HepG2 (cell line): ENCODE measurements at regions not wholly inside any gene's neighbourhood (a gene's known extent, or its start where the extent isn't known, plus 50 kb on each side); places are given as distances from the start of the nearest gene placed in this dataset.

ENCODE experiments used
- ATAC-seq: fragments of 200-7000 bp; cut with Tn5 transposase; 3 replicates; pipeline ENCODE4 v1.9.1; 2020; ENCODE audit warnings: mild to moderate bottlenecking, moderate library complexity
- BruUV-seq: library from RNA; stranded (reverse); fragments of 400-500 nt; replicated peaks from 2 replicates; lab custom pipeline; 2021; lab: Mats Ljungman, UMichigan
- CTCF ChIA-PET: fragments of 300-600 bp; formaldehyde crosslinking; extraction: SDS; loops from one replicate; lab custom pipeline; 2021; ENCODE audit warnings: low total read pairs, inconsistent platforms, low intra/inter-chr PET ratio; lab: Yijun Ruan, JAX
- POLR2A ChIA-PET: fragments of 350-600 bp; sonication (Branson Sonifier 250); formaldehyde crosslinking; loops from one replicate; lab custom pipeline; 2020; ENCODE audit warnings: antibody characterized with exemption, inconsistent platforms; lab: Yijun Ruan, JAX
- DNase-seq: peaks from one replicate; pipeline ENCODE4 v3.0.0-alpha.2; 2015; ENCODE audit warnings: low spot score
- FAIRE-seq: peaks from 3 replicates; lab custom pipeline; 2011; peaks lifted over from hg19 to GRCh38; lab: Jason Lieb, UNC
- H2AFZ ChIP-seq: one replicate; pipeline ENCODE4 v1.6.1; 2011; ENCODE audit warnings: low read length, inconsistent platforms
- H3K27ac ChIP-seq: fragments of 300-600 bp; 3 replicates; pipeline ENCODE4 v1.8.0; 2011; ENCODE audit warnings: mixed run types, mild to moderate bottlenecking, mixed read lengths, low read length, inconsistent platforms; ENCODE audit not compliant: insufficient read depth; ENCODE audit errors: extremely low read length
- H3K27me3 ChIP-seq, 2 experiments: fragments of 200-600 bp in 1 of 2; 2 replicates in 1 of 2; 3 replicates in 1 of 2; pipeline versions ENCODE4 v1.6.0 to v1.8.0; 2011; ENCODE audit warnings: low read length in 2 of 2, mild to moderate bottlenecking in 2 of 2, moderate library complexity in 2 of 2, inconsistent platforms in 1 of 2; ENCODE audit not compliant: insufficient read depth in 2 of 2, control insufficient read depth in 1 of 2
- H3K36me3 ChIP-seq, 2 experiments: fragments of 200-600 bp in 1 of 2; replicated peaks in 1 of 2; 2 replicates in 1 of 2; 3 replicates in 1 of 2; pipeline versions ENCODE4 v1.5.1 to v1.8.0; 2011; ENCODE audit warnings: low read length in 2 of 2, inconsistent platforms in 1 of 2; ENCODE audit not compliant: insufficient read depth in 2 of 2, control insufficient read depth in 1 of 2
- H3K4me1 ChIP-seq: 2 replicates; pipeline ENCODE4 v1.5.1; 2012; ENCODE audit warnings: low read length, inconsistent platforms; ENCODE audit not compliant: insufficient read depth
- H3K4me2 ChIP-seq: 2 replicates; pipeline ENCODE4 v1.6.0; 2011; ENCODE audit warnings: low read depth, low read length, inconsistent platforms
- H3K4me3 ChIP-seq, 3 experiments: fragments of 200-600 bp in 1 of 3; sonication (generic), shearing (Covaris generic) in 1 of 3; replicated peaks in 1 of 3; 2 replicates each; pipeline ENCODE4 v1.5.1; 2011 to 2016; ENCODE audit warnings: low read length in 3 of 3, inconsistent platforms in 2 of 3, low read depth in 2 of 3, mild to moderate bottlenecking in 2 of 3, control low read depth in 1 of 3, mixed read lengths in 1 of 3; ENCODE audit not compliant: insufficient read depth in 1 of 3
- H3K79me2 ChIP-seq: one replicate; pipeline ENCODE4 v1.6.1; 2011; ENCODE audit warnings: low read length, inconsistent platforms; ENCODE audit not compliant: insufficient read depth
- H3K9ac ChIP-seq: 2 replicates; pipeline ENCODE4 v1.6.0; 2011; ENCODE audit warnings: mild to moderate bottlenecking, low read depth, low read length, inconsistent platforms; ENCODE audit not compliant: insufficient read depth
- H3K9me3 ChIP-seq: 2 replicates; pipeline ENCODE4 v1.5.1; 2012; ENCODE audit warnings: mild to moderate bottlenecking, low read length
- H4K20me1 ChIP-seq: 2 replicates; pipeline ENCODE4 v1.6.0; 2011; ENCODE audit warnings: inconsistent platforms, mild to moderate bottlenecking, low read length, moderate library complexity; ENCODE audit not compliant: insufficient read depth
- DRAP1 ChIP-seq: IDR thresholded peaks from 2 replicates; pipeline ENCODE4 v1.6.1; 2016; ENCODE audit warnings: missing genetic modification reagents, missing compliant biosample characterization
- FOXJ3 ChIP-seq: sonication (generic); formaldehyde crosslinking; IDR thresholded peaks from 2 replicates; pipeline ENCODE4 v1.4.0; 2020; ENCODE audit warnings: missing genetic modification reagents, mild to moderate bottlenecking, borderline replicate concordance
- GABPB1 ChIP-seq: IDR thresholded peaks from 2 replicates; pipeline ENCODE4 v1.6.1; 2016; ENCODE audit warnings: mild to moderate bottlenecking, missing genetic modification reagents, moderate library complexity, missing compliant biosample characterization
- JARID2 ChIP-seq: sonication (generic); formaldehyde crosslinking; IDR thresholded peaks from 2 replicates; pipeline ENCODE4 v1.8.1; 2023; ENCODE audit warnings: missing genetic modification reagents, inconsistent platforms; ENCODE audit not compliant: insufficient replicate concordance
- ONECUT2 ChIP-seq: sonication (generic); formaldehyde crosslinking; IDR thresholded peaks from 2 replicates; pipeline ENCODE4 v1.4.0; 2020; ENCODE audit warnings: missing genetic modification reagents
- SCMH1 ChIP-seq: sonication (generic); formaldehyde crosslinking; IDR thresholded peaks from 2 replicates; pipeline ENCODE4 v1.9.0; 2021; ENCODE audit warnings: missing genetic modification reagents, mild to moderate bottlenecking, borderline replicate concordance
- TOE1 ChIP-seq: sonication (generic); formaldehyde crosslinking; IDR thresholded peaks from 2 replicates; pipeline ENCODE4 v1.4.0; 2020; ENCODE audit warnings: mild to moderate bottlenecking, missing genetic modification reagents
- ZMYM4 ChIP-seq: sonication (generic); formaldehyde crosslinking; IDR thresholded peaks from 2 replicates; pipeline ENCODE4 v1.8.1; 2023; ENCODE audit warnings: mild to moderate bottlenecking, missing genetic modification reagents
- ZNF644 ChIP-seq: IDR thresholded peaks from 2 replicates; pipeline ENCODE4 v1.6.1; 2016; ENCODE audit warnings: low read depth
- WGBS: methylation state at CpG from one replicate; pipeline ENCODE4 v1.1.6; 2017; ENCODE audit warnings: low lambda C conversion rate; 5-methylcytosine and 5-hydroxymethylcytosine counted together
- in situ Hi-C: cut with HindIII; loops from 2 replicates; pipeline ENCODE4 v1.10.0; 2017; ENCODE audit warnings: low pct_unique_long_range_greater_than_20kb; ENCODE audit not compliant: extremely low pct_ligation_motif_present
- intact Hi-C: fragments of 100-400 bp; cut with micrococcal nuclease; formaldehyde crosslinking; loops from one replicate; pipeline ENCODE4 v1.10.0; 2022; ENCODE audit not compliant: unreplicated experiment
- small RNA-seq, 3 experiments: library from RNA; depleted of rRNA; stranded (forward); fragments of <200 nt; gene quantifications; one replicate each; pipeline ENCODE3, GENCODE V24; 2012; ENCODE audit warnings: low read depth in 2 of 3, low replicate concordance in 1 of 3; ENCODE audit not compliant: insufficient read length in 3 of 3, insufficient read depth in 2 of 3
- TF ChIP-seq, protein P1 (sequence below): sonication (generic); formaldehyde crosslinking; IDR thresholded peaks from 2 replicates; pipeline ENCODE4 v1.8.1; 2023; ENCODE audit warnings: missing genetic modification reagents, mild to moderate bottlenecking, borderline replicate concordance

GRCh38 chr6:84815896-84816735, 51.7 kb upstream of the TBX18 start:
- H3K9me3 ChIP-seq, result no peaks in the 10 kb centered on the region
- H2AFZ ChIP-seq, result no peak overlapping the region
- no peaks in the 10 kb centered on the region for H4K20me1 ChIP-seq
- TF ChIP-seq FOXJ3 (CRISPR knock-in tag) (no peak), SCMH1 (CRISPR knock-in tag) (no peak), ZMYM4 (no peak), ONECUT2 (CRISPR knock-in tag) (no peak), TOE1 (no peak), DRAP1 (CRISPR knock-in tag) (no peak), JARID2 (no peak), GABPB1 (CRISPR knock-in tag) (no peak), ZNF644 (CRISPR knock-in tag) (no peak)
- TF ChIP-seq, protein P1, sequence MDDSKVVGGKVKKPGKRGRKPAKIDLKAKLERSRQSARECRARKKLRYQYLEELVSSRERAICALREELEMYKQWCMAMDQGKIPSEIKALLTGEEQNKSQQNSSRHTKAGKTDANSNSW (CRISPR knock-in tag), result no peak
- TF ChIP-seq, all 625 proteins: peak for 0
- no peak for ATAC-seq
- H3K4me1 ChIP-seq, result no peaks in the 10 kb centered on the region
- no TSS peak for BruUV-seq
- no peaks in the 10 kb centered on the region for H3K36me3 ChIP-seq
- 3% methylated on average over 3 of the region's 3 CpGs for WGBS
- no peaks in the 10 kb centered on the region for H3K79me2 ChIP-seq
- H3K27me3 ChIP-seq, result no peaks in the 10 kb centered on the region
- H3K27ac ChIP-seq, result no peak overlapping the region
- H3K9ac ChIP-seq, result no peak overlapping the region
- POLR2A ChIA-PET, result no interaction called here
- in situ Hi-C loops, result no loop called here
- CTCF ChIA-PET, result no interaction called here
- intact Hi-C loops, result no loop called here
- FAIRE-seq, result no peak
- DNase-seq, result no peak
- H3K4me2 ChIP-seq, result no peak overlapping the region
- H3K4me3 ChIP-seq, result no peak overlapping the region

Small RNA genes lying in the stretch of these regions (small RNA-seq; reads per million reads assigned to genes)
- 0 reads per million in 3 experiments for gene AL109941.1
